ENCODE measurements at regions not wholly inside any gene's neighbourhood (a gene's known extent, or its start where the extent isn't known, plus 50 kb on each side); places are given as distances from the start of the nearest gene placed in this dataset.

DNA sequence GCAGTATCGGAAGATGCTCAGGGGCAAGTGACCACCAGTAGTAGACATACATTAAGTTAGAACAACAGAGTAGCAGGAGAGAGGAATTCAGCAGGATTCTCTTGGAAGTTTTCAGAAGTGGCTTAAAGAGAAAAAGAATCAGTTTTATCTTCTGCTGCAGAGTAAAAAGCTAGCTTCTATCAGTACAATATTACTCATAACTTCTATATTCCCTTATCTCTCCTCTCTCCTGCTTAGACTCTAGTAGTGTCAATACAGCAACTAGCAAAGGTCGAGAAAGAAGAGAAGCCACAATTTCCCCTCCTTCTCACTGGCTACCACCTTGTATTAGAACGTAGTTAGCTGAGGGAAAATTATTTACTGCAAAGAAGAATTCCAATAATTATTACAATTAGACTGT lies 539.7 kb downstream of the DIPK2A start:
- Mint-ChIP-seq H3K4me3 (no peak overlapping the region), H3K27me3 (ENCODE audit: low read depth) (peaks cover 4% of the 10 kb centered on the region), H3K27ac (no peak overlapping the region), H3K36me3 (ENCODE audit: low read depth) (no peaks in the 10 kb centered on the region), H3K4me1 (no peaks in the 10 kb centered on the region), H3K9me3 (peaks cover 5% of the 10 kb centered on the region)
- TF ChIP-seq, protein P1, sequence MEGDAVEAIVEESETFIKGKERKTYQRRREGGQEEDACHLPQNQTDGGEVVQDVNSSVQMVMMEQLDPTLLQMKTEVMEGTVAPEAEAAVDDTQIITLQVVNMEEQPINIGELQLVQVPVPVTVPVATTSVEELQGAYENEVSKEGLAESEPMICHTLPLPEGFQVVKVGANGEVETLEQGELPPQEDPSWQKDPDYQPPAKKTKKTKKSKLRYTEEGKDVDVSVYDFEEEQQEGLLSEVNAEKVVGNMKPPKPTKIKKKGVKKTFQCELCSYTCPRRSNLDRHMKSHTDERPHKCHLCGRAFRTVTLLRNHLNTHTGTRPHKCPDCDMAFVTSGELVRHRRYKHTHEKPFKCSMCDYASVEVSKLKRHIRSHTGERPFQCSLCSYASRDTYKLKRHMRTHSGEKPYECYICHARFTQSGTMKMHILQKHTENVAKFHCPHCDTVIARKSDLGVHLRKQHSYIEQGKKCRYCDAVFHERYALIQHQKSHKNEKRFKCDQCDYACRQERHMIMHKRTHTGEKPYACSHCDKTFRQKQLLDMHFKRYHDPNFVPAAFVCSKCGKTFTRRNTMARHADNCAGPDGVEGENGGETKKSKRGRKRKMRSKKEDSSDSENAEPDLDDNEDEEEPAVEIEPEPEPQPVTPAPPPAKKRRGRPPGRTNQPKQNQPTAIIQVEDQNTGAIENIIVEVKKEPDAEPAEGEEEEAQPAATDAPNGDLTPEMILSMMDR (IDR thresholded peaks at IDR 0.05; ENCODE audit: unreplicated experiment in 3 of 3), result no peak

DNA sequence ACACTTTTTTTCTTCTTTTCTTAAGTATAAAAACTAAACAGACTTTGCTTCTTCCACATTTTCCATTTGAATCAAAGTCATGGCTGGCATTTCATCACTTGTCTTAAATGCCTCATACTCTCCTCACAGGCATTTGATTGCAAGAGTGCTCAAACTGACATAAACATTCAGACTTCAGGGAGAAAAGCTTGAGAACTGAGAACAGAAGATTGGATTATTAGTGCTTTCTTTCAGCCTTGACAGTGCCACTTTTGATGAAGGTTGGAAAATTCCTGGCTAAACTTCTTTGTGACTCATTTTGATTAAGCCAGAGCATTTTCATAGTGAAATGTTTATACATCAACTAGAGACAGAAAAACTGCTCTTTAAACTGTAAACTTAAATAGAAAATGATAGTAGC lies 544.4 kb downstream of the DIPK2A start:
- Mint-ChIP-seq H3K27ac (no peak overlapping the region), H3K27me3 (ENCODE audit: low read depth) (peaks cover 4% of the 10 kb centered on the region), H3K9me3 (no peaks in the 10 kb centered on the region), H3K36me3 (ENCODE audit: low read depth) (no peaks in the 10 kb centered on the region), H3K4me3 (no peak overlapping the region), H3K4me1 (no peaks in the 10 kb centered on the region)
- TF ChIP-seq, protein P1 (IDR thresholded peaks at IDR 0.05; ENCODE audit: unreplicated experiment in 3 of 3), result no peak

DNA sequence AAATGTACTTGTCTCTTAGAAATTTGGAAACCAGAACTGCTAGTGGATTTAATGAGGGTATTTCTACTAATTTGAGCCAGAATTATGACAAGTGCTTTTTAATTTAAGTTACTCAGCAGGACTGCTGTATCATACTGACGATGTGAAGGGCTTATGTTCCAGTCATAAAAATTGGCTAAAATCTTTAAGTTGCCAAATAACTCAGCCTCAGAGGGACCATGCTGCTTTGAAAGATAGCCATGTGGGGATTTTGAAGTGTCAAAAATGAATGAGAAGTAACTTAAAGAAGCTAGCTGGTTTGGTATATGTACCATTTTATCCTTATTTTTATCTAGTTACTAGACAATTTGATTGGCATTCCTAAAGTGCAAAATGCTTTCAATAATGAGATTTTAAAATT lies 545.0 kb downstream of the DIPK2A start:
- H3K4me1 Mint-ChIP-seq, result no peaks in the 10 kb centered on the region
- peaks cover 4% of the 10 kb centered on the region for H3K27me3 Mint-ChIP-seq (ENCODE audit: low read depth)
- H3K9me3 Mint-ChIP-seq, result no peaks in the 10 kb centered on the region
- no peak overlapping the region for H3K27ac Mint-ChIP-seq
- TF ChIP-seq, protein P1 (IDR thresholded peaks at IDR 0.05; ENCODE audit: unreplicated experiment in 3 of 3), result no peak
- H3K4me3 Mint-ChIP-seq, result no peak overlapping the region
- H3K36me3 Mint-ChIP-seq (ENCODE audit: low read depth), result no peaks in the 10 kb centered on the region

DNA sequence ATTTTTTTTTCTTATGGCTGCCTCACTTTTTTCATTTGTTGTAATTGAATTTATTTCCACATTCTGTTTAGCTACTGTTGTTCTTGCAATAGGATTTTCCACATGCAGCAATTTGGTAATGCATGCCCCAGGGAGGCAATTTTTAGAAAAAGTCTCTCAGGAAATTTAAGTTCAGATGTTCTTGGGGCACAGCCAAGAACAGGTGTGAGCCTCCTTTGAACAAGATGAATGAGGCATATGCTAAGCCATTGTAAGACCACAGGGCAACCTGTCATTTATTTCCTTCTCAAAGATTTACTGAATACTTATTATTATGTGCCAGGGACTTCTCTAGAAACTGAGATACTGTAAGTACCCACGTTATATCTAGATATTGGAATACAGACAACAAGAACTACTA lies 549.5 kb downstream of the DIPK2A start:
- Mint-ChIP-seq H3K9me3 (no peaks in the 10 kb centered on the region), H3K27me3 (ENCODE audit: low read depth) (no peaks in the 10 kb centered on the region), H3K4me3 (no peak overlapping the region), H3K4me1 (no peaks in the 10 kb centered on the region), H3K36me3 (ENCODE audit: low read depth) (no peaks in the 10 kb centered on the region), H3K27ac (no peak overlapping the region)
- TF ChIP-seq, protein P1 (IDR thresholded peaks at IDR 0.05; ENCODE audit: unreplicated experiment in 3 of 3), result no peak

DNA sequence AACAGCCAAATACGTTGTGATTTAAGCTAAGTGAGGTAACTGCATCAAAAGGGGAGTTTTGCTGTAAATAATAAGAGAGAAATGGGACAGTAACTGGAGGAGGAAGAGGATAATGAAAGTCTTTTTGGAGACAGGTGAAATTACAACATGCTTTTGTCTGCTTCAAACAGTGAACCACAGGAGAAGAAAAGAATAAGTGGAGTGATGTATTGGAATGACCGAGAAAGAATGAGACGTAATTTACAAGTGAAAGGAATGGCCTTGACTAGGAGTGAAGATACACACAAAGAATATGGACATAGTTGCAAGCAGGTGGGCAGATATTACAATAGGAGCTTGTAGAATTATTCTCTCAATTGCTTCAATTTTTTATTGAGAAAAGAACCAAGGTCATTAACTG lies 550.8 kb downstream of the DIPK2A start:
- Mint-ChIP-seq H3K27ac (no peak overlapping the region), H3K27me3 (ENCODE audit: low read depth) (no peaks in the 10 kb centered on the region), H3K36me3 (ENCODE audit: low read depth) (no peaks in the 10 kb centered on the region), H3K9me3 (no peaks in the 10 kb centered on the region), H3K4me1 (no peaks in the 10 kb centered on the region), H3K4me3 (no peak overlapping the region)
- TF ChIP-seq, protein P1 (IDR thresholded peaks at IDR 0.05; ENCODE audit: unreplicated experiment in 3 of 3), result no peak

DNA sequence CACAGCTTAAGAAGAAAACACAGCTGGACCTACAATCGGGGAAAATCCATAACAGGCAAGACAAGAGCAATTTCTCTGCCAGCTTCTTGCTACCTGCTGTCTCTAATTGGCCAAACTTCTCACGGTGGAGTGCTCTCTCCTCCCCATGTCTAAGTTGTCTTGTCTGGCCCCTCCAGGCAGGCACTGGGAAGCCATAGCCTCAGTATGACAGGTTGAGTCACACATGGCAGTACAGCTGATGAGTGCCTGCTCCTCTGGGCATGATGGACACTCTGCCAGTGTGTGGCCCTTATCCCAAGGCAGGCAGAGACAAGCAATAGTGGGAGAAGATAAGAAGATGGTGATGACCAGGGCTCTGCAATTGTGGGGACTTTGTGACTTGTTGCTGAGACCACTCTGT lies 551.8 kb downstream of the DIPK2A start:
- TF ChIP-seq, protein P1 (IDR thresholded peaks at IDR 0.05; ENCODE audit: unreplicated experiment in 3 of 3), result no peak
- H3K9me3 Mint-ChIP-seq, result no peaks in the 10 kb centered on the region

More for the DNA sequence above, 551.8 kb downstream of the DIPK2A start:
- H3K27ac Mint-ChIP-seq, result no peak overlapping the region
- no peaks in the 10 kb centered on the region for H3K4me1 Mint-ChIP-seq
- H3K4me3 Mint-ChIP-seq, result no peak overlapping the region
- H3K27me3 Mint-ChIP-seq (ENCODE audit: low read depth), result no peaks in the 10 kb centered on the region
- no peaks in the 10 kb centered on the region for H3K36me3 Mint-ChIP-seq (ENCODE audit: low read depth)
